ENCODE measurements at regions not wholly inside any gene's neighbourhood (a gene's known extent, or its start where the extent isn't known, plus 50 kb on each side); places are given as distances from the start of the nearest gene placed in this dataset.

DNA sequence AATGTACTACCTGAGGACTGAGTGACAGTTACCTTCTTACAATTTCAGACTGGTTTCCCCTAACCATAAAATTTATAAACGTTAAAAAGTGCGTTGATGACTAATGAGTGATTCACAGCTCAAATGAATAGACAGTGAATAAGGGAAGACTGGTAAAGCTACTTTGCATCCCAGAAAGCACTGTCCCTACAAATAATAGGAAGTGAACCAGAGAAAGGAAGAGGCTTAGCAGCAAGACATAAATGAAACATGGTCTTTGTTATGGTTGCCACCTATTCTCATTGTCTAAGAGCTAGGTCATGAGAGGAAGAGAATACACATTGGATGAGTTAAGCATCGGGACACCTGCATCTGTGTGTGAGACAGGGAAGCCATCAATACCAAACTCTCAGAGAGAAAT lies 849.2 kb downstream of the TAF11L14 start:
- Histone ChIP-seq H3K4me3 (replicated peaks in 1 of 3; ENCODE audit: low read depth in 2 of 3, low read length in 3 of 3) (no peak overlapping the region), H3K79me2 (ENCODE audit: insufficient read depth, low read length) (no peaks in the 10 kb centered on the region), H3K27ac (ENCODE audit: low read depth in 1 of 2, low read length in 2 of 2) (no peak overlapping the region), H3K4me1 (ENCODE audit: control insufficient read depth in 1 of 2, insufficient read depth in 2 of 2, low read length in 2 of 2) (no peaks in the 10 kb centered on the region), H3K9ac (ENCODE audit: insufficient read depth, low read length, poor library complexity, severe bottlenecking) (no peak overlapping the region), H3K9me3 (replicated peaks in 1 of 2; ENCODE audit: control insufficient read depth in 1 of 2, insufficient read depth in 1 of 2, low read length in 2 of 2) (no peaks in the 10 kb centered on the region), H3K4me2 (replicated peaks; ENCODE audit: extremely low read depth, low read length, poor library complexity, severe bottlenecking) (no peak overlapping the region), H2AFZ (ENCODE audit: insufficient read depth, low read depth, low read length, poor library complexity, severe bottlenecking) (no peak overlapping the region), H3K36me3 (replicated peaks in 1 of 2; ENCODE audit: control insufficient read depth in 1 of 2, insufficient read depth in 2 of 2, low read length in 2 of 2) (no peaks in the 10 kb centered on the region), H3K27me3 (ENCODE audit: control insufficient read depth in 2 of 2, insufficient read depth in 2 of 2, low read length in 2 of 2) (no peaks in the 10 kb centered on the region), H4K20me1 (ENCODE audit: insufficient read depth, low read length) (no peaks in the 10 kb centered on the region)
- Mint-ChIP-seq H3K4me3 (no peak overlapping the region), H3K36me3 (no peaks in the 10 kb centered on the region), H3K27ac (no peak overlapping the region), H3K27me3 (ENCODE audit: low read depth in 3 of 3) (no peaks in the 10 kb centered on the region), H3K4me1 (no peaks in the 10 kb centered on the region), H3K9me3 (no peaks in the 10 kb centered on the region)
- DNase-seq: no peak
- TF ChIP-seq, protein P1, sequence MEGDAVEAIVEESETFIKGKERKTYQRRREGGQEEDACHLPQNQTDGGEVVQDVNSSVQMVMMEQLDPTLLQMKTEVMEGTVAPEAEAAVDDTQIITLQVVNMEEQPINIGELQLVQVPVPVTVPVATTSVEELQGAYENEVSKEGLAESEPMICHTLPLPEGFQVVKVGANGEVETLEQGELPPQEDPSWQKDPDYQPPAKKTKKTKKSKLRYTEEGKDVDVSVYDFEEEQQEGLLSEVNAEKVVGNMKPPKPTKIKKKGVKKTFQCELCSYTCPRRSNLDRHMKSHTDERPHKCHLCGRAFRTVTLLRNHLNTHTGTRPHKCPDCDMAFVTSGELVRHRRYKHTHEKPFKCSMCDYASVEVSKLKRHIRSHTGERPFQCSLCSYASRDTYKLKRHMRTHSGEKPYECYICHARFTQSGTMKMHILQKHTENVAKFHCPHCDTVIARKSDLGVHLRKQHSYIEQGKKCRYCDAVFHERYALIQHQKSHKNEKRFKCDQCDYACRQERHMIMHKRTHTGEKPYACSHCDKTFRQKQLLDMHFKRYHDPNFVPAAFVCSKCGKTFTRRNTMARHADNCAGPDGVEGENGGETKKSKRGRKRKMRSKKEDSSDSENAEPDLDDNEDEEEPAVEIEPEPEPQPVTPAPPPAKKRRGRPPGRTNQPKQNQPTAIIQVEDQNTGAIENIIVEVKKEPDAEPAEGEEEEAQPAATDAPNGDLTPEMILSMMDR (IDR thresholded peaks at IDR 0.05): no peak
- intact Hi-C loops (cut with micrococcal nuclease): no loop called here
- WGBS (ENCODE audit: insufficient coverage): no CpG with 5 or more reads among the region's 3 CpGs

DNA sequence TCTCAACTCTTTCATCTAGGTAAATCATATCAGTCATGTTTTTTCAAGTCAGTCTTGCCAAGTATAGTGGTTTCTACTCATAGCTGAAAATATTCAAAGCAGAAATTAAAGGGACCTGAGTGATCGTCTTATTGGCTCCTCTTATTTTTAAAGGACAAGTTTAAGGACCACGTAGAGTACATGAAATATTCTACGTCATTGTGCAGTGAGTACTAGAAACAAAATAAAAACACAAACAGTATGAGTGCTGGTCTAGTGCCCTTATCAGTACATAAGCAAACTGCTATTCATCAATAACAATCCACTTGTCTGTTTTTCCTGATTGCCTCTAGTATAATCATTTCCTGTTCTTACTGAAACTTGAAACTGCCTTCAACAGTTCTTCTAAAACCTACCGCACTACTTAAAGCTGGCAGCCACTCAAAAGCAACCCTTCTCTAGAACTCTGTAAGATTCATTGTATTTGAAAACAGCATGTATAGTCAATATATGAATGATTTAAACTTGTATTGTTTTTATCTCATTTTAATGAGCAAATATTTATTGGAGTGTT lies 853.7 kb downstream of the TAF11L14 start:
- Histone ChIP-seq H3K9ac (ENCODE audit: insufficient read depth, low read length, poor library complexity, severe bottlenecking) (no peak overlapping the region), H3K4me1 (ENCODE audit: control insufficient read depth in 1 of 2, insufficient read depth in 2 of 2, low read length in 2 of 2) (no peaks in the 10 kb centered on the region), H3K27ac (ENCODE audit: low read depth in 1 of 2, low read length in 2 of 2) (no peak overlapping the region), H3K27me3 (ENCODE audit: control insufficient read depth in 2 of 2, insufficient read depth in 2 of 2, low read length in 2 of 2) (no peaks in the 10 kb centered on the region), H3K4me2 (replicated peaks; ENCODE audit: extremely low read depth, low read length, poor library complexity, severe bottlenecking) (no peak overlapping the region), H3K9me3 (replicated peaks in 1 of 2; ENCODE audit: control insufficient read depth in 1 of 2, insufficient read depth in 1 of 2, low read length in 2 of 2) (peaks cover 0 to 5% of the 10 kb centered on the region in 2 donors), H3K79me2 (ENCODE audit: insufficient read depth, low read length) (no peaks in the 10 kb centered on the region), H4K20me1 (ENCODE audit: insufficient read depth, low read length) (no peaks in the 10 kb centered on the region), H3K36me3 (replicated peaks in 1 of 2; ENCODE audit: control insufficient read depth in 1 of 2, insufficient read depth in 2 of 2, low read length in 2 of 2) (no peaks in the 10 kb centered on the region), H2AFZ (ENCODE audit: insufficient read depth, low read depth, low read length, poor library complexity, severe bottlenecking) (no peak overlapping the region), H3K4me3 (replicated peaks in 1 of 3; ENCODE audit: low read depth in 2 of 3, low read length in 3 of 3) (no peak overlapping the region)
- no peaks in the 10 kb centered on the region for H3K4me1 Mint-ChIP-seq
- H3K4me3 Mint-ChIP-seq: no peak overlapping the region
- H3K36me3 Mint-ChIP-seq: no peaks in the 10 kb centered on the region
- no peak overlapping the region for H3K27ac Mint-ChIP-seq
- TF ChIP-seq, protein P1 (IDR thresholded peaks at IDR 0.05): no peak
- no peak for DNase-seq
- H3K27me3 Mint-ChIP-seq (ENCODE audit: low read depth in 3 of 3): peaks cover 0 to 1% (median 0%) of the 10 kb centered on the region in 3 donors
- peaks cover 0 to 4% (median under 1%) of the 10 kb centered on the region in 7 donors for H3K9me3 Mint-ChIP-seq
- intact Hi-C loops (cut with micrococcal nuclease): no loop called here
- WGBS (ENCODE audit: insufficient coverage): 20% methylated on average over 2 of the region's 4 CpGs

Data from CD14-positive monocyte (primary cell).